ENCODE measurements at regions not wholly inside any gene's neighbourhood (a gene's known extent, or its start where the extent isn't known, plus 50 kb on each side); places are given as distances from the start of the nearest gene placed in this dataset.
"Not testable (repeated sequence)": the region's sequence is repeated elsewhere in the genome, so short reads cannot be mapped to it uniquely, and the experiment has no call there.

DNA sequence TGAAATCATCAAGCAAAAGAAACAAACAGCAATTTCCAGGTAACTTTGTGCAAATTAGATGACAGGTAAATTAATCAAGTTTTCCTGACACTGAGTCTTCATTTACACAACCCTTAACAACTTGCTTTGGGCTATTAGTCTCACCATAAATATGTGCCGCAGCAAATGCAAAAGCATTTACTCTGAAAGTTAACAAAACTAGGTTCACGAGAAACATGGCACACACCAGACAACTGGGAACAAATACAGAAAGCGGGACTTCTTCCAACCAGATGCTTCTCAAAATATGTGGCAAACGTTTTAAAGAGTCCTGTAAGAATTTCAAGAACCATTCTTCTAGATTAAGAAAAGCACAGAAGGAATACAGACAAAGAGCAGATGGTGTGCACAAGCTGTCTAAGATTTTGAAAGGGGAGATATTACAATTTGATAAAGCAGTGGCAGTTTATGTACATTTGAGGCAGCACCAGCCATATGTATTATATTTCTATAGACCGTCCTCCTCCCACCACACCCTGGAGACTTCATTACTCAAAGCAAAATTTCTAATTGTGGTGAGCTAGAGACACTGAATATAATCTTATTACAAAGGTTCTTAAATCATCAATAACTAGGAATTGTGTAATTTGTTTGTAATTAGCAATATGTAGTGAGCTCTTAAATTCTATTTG is 192.5 kb upstream of the ADAMTS3 start:
- Mint-ChIP-seq H3K27ac (no peak overlapping the region), H3K4me3 (no peak overlapping the region), H3K27me3 (peaks cover 4% of the 10 kb centered on the region), H3K36me3 (no peaks in the 10 kb centered on the region), H3K4me1 (ENCODE audit: unreplicated experiment) (no peaks in the 10 kb centered on the region), H3K9me3 (no peaks in the 10 kb centered on the region)
- TF ChIP-seq, protein P1, sequence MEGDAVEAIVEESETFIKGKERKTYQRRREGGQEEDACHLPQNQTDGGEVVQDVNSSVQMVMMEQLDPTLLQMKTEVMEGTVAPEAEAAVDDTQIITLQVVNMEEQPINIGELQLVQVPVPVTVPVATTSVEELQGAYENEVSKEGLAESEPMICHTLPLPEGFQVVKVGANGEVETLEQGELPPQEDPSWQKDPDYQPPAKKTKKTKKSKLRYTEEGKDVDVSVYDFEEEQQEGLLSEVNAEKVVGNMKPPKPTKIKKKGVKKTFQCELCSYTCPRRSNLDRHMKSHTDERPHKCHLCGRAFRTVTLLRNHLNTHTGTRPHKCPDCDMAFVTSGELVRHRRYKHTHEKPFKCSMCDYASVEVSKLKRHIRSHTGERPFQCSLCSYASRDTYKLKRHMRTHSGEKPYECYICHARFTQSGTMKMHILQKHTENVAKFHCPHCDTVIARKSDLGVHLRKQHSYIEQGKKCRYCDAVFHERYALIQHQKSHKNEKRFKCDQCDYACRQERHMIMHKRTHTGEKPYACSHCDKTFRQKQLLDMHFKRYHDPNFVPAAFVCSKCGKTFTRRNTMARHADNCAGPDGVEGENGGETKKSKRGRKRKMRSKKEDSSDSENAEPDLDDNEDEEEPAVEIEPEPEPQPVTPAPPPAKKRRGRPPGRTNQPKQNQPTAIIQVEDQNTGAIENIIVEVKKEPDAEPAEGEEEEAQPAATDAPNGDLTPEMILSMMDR (conservative IDR thresholded peaks at IDR 0.05) = no peak
- DNase-seq (ENCODE audit: extremely low spot score, unreplicated experiment) = no peak

DNA sequence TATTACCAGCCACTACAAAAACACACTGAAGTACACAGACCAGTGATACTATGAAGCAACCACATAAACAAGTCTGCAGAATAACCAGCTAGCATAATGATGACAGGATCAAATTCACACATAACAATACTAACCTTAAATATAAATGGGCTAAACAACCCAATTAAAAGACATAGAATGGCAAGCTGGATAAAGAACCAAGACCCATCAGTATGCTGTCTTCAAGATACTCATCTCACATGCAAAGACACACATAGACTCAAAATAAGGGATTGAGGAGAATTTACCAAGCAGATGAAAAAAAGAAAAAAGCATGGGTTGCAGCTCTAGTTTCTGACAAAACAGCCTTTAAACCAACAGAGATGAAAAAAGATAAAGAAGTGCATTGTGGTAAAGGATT is 184.4 kb upstream of the ADAMTS3 start:
- H3K27ac Mint-ChIP-seq; H3K36me3 Mint-ChIP-seq; H3K9me3 Mint-ChIP-seq; H3K27me3 Mint-ChIP-seq; H3K4me3 Mint-ChIP-seq; H3K4me1 Mint-ChIP-seq (ENCODE audit: unreplicated experiment); DNase-seq (ENCODE audit: extremely low spot score, unreplicated experiment): not testable (repeated sequence)

DNA sequence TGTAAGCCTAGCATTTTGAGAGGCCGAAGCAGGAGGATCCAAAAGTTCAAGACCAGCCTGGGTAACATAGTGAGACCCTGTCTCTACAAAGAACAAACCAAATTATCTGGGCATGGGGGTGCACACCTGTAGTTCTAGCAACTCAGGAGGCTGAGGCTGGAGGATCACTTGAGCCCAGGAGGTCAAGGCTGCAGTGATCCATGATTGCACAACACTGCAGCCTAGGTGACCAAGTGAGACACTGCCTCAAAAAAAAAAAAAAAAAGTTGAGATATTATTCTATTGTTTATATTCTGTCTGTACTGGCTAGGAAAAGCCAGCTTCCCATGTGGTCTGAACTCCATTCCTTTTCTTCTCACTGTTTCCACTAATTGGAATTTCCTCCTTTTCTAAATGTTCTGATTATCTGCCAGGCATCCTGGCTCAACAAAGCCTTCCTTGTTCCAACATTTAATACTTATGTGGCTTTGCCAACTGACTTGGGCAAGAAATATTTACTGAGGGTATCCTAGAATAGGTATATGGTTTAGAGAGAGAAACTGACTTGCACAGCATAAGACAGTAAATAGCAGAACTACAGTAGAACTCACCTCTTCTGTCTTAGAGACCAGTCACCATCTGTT is 175.2 kb upstream of the ADAMTS3 start:
- H3K27me3 Mint-ChIP-seq = no peaks in the 10 kb centered on the region
- H3K36me3 Mint-ChIP-seq = no peaks in the 10 kb centered on the region
- no peaks in the 10 kb centered on the region for H3K4me1 Mint-ChIP-seq (ENCODE audit: unreplicated experiment)
- no peak overlapping the region for H3K4me3 Mint-ChIP-seq
- no peaks in the 10 kb centered on the region for H3K9me3 Mint-ChIP-seq
- no peak for DNase-seq (ENCODE audit: extremely low spot score, unreplicated experiment)
- no peak overlapping the region for H3K27ac Mint-ChIP-seq
- TF ChIP-seq, protein P1 (conservative IDR thresholded peaks at IDR 0.05) = no peak

DNA sequence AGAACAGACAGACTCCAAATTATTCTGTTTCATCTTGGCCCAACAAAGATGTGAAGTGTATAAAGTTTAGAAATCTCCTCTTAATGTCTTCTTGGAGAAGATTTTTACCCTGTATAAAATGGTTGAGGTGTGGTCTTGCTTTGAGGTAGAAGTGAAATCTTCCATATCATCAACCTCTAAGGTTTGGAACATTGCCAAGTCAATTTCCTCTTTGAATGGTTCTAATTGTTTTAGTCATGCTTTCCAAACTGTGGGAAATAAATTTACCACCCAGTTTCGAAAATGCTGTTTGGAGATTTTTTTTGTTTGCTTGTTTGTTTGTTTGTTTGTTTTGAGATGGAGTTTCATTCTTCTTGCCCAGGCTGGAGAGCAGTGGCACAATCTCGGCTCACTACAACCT is 174.1 kb upstream of the ADAMTS3 start:
- TF ChIP-seq, protein P1 (conservative IDR thresholded peaks at IDR 0.05) = no peak
- Mint-ChIP-seq H3K9me3 (no peaks in the 10 kb centered on the region), H3K27ac (no peak overlapping the region), H3K4me3 (no peak overlapping the region), H3K4me1 (ENCODE audit: unreplicated experiment) (no peaks in the 10 kb centered on the region), H3K36me3 (no peaks in the 10 kb centered on the region), H3K27me3 (no peaks in the 10 kb centered on the region)
- DNase-seq (ENCODE audit: extremely low spot score, unreplicated experiment) = no peak

DNA sequence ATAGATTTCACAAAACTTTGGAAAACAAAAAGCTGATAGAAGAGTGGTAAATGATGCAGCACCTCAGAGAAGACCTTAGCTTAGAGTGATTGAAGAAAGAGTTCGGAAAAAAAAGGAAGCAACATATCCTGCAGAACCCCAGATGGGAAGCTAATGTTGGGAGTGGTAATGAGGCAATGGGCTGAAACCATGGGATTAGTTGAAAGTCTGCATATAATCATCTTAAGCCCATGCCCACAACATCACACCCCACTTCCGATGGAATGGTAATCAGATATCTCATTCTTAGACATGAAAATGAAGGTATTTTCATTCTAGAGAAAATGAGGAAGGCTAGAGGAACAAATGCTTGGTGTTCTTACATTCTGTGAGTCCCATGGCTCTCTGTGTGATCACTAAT is 146.3 kb upstream of the ADAMTS3 start:
- H3K36me3 Mint-ChIP-seq = no peaks in the 10 kb centered on the region
- H3K4me1 Mint-ChIP-seq (ENCODE audit: unreplicated experiment) = peaks cover 4% of the 10 kb centered on the region
- TF ChIP-seq, protein P1 (conservative IDR thresholded peaks at IDR 0.05) = no peak
- H3K9me3 Mint-ChIP-seq = no peaks in the 10 kb centered on the region
- no peak for DNase-seq (ENCODE audit: extremely low spot score, unreplicated experiment)
- no peaks in the 10 kb centered on the region for H3K27me3 Mint-ChIP-seq
- H3K4me3 Mint-ChIP-seq = no peak overlapping the region
- no peak overlapping the region for H3K27ac Mint-ChIP-seq

DNA sequence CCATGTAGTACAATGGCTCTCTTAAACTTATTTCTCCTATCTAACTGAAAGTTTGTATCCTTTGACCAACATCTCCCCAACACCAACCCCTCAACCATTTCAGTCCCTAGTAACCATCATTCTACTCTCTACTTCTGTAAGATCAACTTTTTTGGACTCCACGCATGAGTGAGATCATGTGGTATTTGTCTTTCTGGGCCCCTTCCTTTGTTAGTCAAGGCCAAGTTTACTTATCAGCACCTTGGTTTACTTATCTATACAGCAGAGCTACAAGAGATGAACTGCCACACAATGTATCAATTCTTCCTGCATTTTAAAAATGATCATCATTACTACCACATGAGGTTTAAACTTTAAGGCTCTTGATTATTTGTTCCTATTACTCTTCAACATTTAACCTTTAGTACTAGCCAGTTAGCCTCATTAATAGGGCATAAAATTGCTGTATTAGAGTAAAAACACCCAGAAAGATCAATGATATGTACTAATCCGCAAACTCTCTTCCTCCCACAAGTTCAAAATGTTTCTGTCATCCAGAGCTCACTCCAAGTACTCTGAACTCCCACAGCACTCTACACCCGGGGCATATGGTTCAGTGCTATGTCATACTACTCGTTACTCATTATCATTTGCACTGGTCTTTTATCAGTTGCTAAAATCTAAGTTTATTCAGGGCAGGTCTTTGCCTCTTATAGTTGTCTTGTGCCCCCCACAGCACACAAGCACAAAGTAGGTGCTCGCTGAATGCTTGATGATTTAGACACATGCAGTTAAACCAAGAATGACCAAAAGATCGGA is 145.7 kb upstream of the ADAMTS3 start:
- Mint-ChIP-seq H3K4me3 (no peak overlapping the region), H3K36me3 (no peaks in the 10 kb centered on the region), H3K4me1 (ENCODE audit: unreplicated experiment) (peaks cover 4% of the 10 kb centered on the region), H3K27me3 (no peaks in the 10 kb centered on the region), H3K27ac (no peak overlapping the region), H3K9me3 (no peaks in the 10 kb centered on the region)
- TF ChIP-seq, protein P1 (conservative IDR thresholded peaks at IDR 0.05) = no peak
- DNase-seq (ENCODE audit: extremely low spot score, unreplicated experiment) = no peak
